ENCODE measurements at regions not wholly inside any gene's neighbourhood (a gene's known extent, or its start where the extent isn't known, plus 50 kb on each side); places are given as distances from the start of the nearest gene placed in this dataset.

DNA sequence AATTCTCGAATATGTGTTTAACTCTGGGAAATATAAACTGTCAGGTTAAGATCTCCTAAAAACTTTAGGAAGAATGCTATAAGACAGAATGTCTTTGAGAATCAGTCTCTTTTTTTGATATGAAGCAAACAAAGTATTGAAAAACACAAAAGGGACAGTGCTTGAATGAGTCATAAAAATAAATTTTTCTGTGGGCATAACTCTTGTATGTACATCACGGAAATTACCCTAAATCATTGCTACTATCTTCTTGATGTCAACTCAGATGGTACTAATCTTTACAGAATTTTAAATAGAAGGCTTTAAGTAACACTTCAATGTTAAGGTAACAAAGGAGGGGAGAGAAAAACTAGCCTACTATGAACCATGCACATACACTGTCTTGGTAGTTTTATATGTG is 244.0 kb upstream of the AMIGO2 start:
- no peaks in the 10 kb centered on the region for H3K4me1 ChIP-seq (ENCODE audit: control insufficient read depth, insufficient read depth, low read length)
- ChIA-PET SMC1A (ENCODE audit: uncharacterized antibody, unreplicated experiment) (no interaction called here), POLR2A (no interaction called here), RAD21 (ENCODE audit: unreplicated experiment) (no interaction called here), CTCF (interaction anchor here (0.9 kb wide), 1 partner anchor 74 kb away, joined by 3 read pairs; no protein-coding TSS in a partner anchor)
- H4K20me1 ChIP-seq (ENCODE audit: control insufficient read depth, insufficient read depth) = no peaks in the 10 kb centered on the region
- H3K9me3 ChIP-seq (replicated peaks; ENCODE audit: control insufficient read depth, insufficient read depth, low read length) = no peaks in the 10 kb centered on the region
- ATAC-seq = no peak
- DNase-seq (ENCODE audit: low read depth, low spot score) = no peak
- no peak for FAIRE-seq
- in situ Hi-C loops (cut with MboI) = no loop called here
- H3K27me3 ChIP-seq (replicated peaks in 1 of 2; ENCODE audit: control insufficient read depth in 2 of 2, insufficient read depth in 2 of 2, low read length in 1 of 2) = no peaks in the 10 kb centered on the region
- H2AFZ ChIP-seq (ENCODE audit: control insufficient read depth, low read depth, low read length) = no peak overlapping the region
- no peak overlapping the region for H3K4me3 ChIP-seq
- H3K79me2 ChIP-seq (ENCODE audit: control insufficient read depth, insufficient read depth, low read length) = no peaks in the 10 kb centered on the region
- intact Hi-C loops (cut with micrococcal nuclease; ENCODE audit: unreplicated experiment) = no loop called here
- TF ChIP-seq HSF1 (IDR thresholded peaks at IDR 0.05; ENCODE audit: low read depth, low read length) (no peak), RAD21 (IDR thresholded peaks at IDR 0.05; ENCODE audit: insufficient read depth, low read depth, low read length) (no peak), ZNF592 (IDR thresholded peaks at IDR 0.05) (no peak), RFX5 (IDR thresholded peaks at IDR 0.05; ENCODE audit: low read depth, low read length) (no peak), RUNX3 (IDR thresholded peaks at IDR 0.05; ENCODE audit: low read length) (no peak), SIN3A (IDR thresholded peaks at IDR 0.05; ENCODE audit: low read depth, low read length) (no peak), ZNF384 (IDR thresholded peaks at IDR 0.05; ENCODE audit: borderline replicate concordance, low read depth, low read length) (no peak), MXI1 (IDR thresholded peaks at IDR 0.05; ENCODE audit: low read depth, low read length) (no peak), ZZZ3 (IDR thresholded peaks at IDR 0.05; ENCODE audit: control insufficient read depth, insufficient read length, low read depth) (no peak), CBX5 (IDR thresholded peaks at IDR 0.05; ENCODE audit: low read depth) (no peak), SMARCA5 (IDR thresholded peaks at IDR 0.05) (no peak), MTA2 (IDR thresholded peaks at IDR 0.05; ENCODE audit: low read depth) (no peak), SPI1 (IDR thresholded peaks at IDR 0.05; ENCODE audit: borderline replicate concordance, insufficient read depth, low read depth, low read length) (no peak), YBX1 (IDR thresholded peaks at IDR 0.05) (no peak), NFYA (IDR thresholded peaks at IDR 0.05; ENCODE audit: borderline replicate concordance, low read depth, low read length) (no peak)
- TF ChIP-seq, protein P1, sequence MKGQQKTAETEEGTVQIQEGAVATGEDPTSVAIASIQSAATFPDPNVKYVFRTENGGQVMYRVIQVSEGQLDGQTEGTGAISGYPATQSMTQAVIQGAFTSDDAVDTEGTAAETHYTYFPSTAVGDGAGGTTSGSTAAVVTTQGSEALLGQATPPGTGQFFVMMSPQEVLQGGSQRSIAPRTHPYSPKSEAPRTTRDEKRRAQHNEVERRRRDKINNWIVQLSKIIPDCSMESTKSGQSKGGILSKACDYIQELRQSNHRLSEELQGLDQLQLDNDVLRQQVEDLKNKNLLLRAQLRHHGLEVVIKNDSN (IDR thresholded peaks at IDR 0.05; ENCODE audit: borderline replicate concordance, extremely low read length, insufficient read depth, low read depth, low read length) = no peak
- TF ChIP-seq, protein P2, sequence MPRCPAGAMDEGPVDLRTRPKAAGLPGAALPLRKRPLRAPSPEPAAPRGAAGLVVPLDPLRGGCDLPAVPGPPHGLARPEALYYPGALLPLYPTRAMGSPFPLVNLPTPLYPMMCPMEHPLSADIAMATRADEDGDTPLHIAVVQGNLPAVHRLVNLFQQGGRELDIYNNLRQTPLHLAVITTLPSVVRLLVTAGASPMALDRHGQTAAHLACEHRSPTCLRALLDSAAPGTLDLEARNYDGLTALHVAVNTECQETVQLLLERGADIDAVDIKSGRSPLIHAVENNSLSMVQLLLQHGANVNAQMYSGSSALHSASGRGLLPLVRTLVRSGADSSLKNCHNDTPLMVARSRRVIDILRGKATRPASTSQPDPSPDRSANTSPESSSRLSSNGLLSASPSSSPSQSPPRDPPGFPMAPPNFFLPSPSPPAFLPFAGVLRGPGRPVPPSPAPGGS (IDR thresholded peaks at IDR 0.05; ENCODE audit: borderline replicate concordance, insufficient read depth, low read depth, low read length, poor library complexity, severe bottlenecking) = no peak
- no peaks in the 10 kb centered on the region for H3K36me3 ChIP-seq (ENCODE audit: control insufficient read depth in 2 of 2, insufficient read depth in 2 of 2, low read length in 1 of 2)
- no TSS peak for BruUV-seq (replicated peaks)
- H3K4me2 ChIP-seq (ENCODE audit: control insufficient read depth, insufficient read depth) = no peak overlapping the region
- no peak overlapping the region for H3K9ac ChIP-seq (ENCODE audit: control insufficient read depth, insufficient read depth, low read length)
- WGBS (ENCODE audit: insufficient coverage, insufficient replicate concordance, low lambda C conversion rate, missing lambda C conversion rate) = 33% methylated on average over 2 of the region's 2 CpGs
- H3K27ac ChIP-seq (ENCODE audit: control insufficient read depth, insufficient read depth) = no peak overlapping the region

Measured in GM12878 (cell line).